Caco-2 (cell line): ENCODE measurements at regions not wholly inside any gene's neighbourhood (a gene's known extent, or its start where the extent isn't known, plus 50 kb on each side); places are given as distances from the start of the nearest gene placed in this dataset.
"Not testable (repeated sequence)": the region's sequence is repeated elsewhere in the genome, so short reads cannot be mapped to it uniquely, and the experiment has no call there.

ENCODE experiments used
- BruUV-seq: library from RNA; stranded (reverse); fragments of 400-500 nt; replicated peaks from 2 replicates; lab custom pipeline; 2021; lab: Mats Ljungman, UMichigan
- CTCF ChIA-PET: fragments of 300-600 bp; sonication (Branson Sonifier 250); formaldehyde crosslinking; loops from one replicate; lab custom pipeline; 2022; ENCODE audit warnings: antibody characterized with exemption; lab: Charles Lee
- POLR2A ChIA-PET: fragments of 300-600 bp; sonication (Branson Sonifier 250); formaldehyde crosslinking; loops from one replicate; lab custom pipeline; 2022; ENCODE audit warnings: antibody characterized with exemption; lab: Charles Lee
- DNase-seq, 2 experiments: peaks; one replicate each; pipeline versions ENCODE4 v3.0.0 to v3.0.0-alpha.2; 2020 to 2022
- H3K27me3 ChIP-seq: replicated peaks from 2 replicates; pipeline ENCODE4 v1.6.0; 2011; ENCODE audit warnings: low read length; ENCODE audit not compliant: control insufficient read depth, insufficient read depth
- H3K36me3 ChIP-seq: 2 replicates; pipeline ENCODE4 v1.5.1; 2011; ENCODE audit warnings: low read length; ENCODE audit not compliant: control insufficient read depth, insufficient read depth
- H3K4me1 ChIP-seq: fragments of 250-450 bp; sonication (Bioruptor Pico); 2 replicates; pipeline ENCODE4 v1.5.1; 2020; ENCODE audit warnings: mild to moderate bottlenecking
- H3K4me3 ChIP-seq: 2 replicates; pipeline ENCODE4 v1.5.1; 2011; ENCODE audit warnings: low read depth, mild to moderate bottlenecking, control low read depth, low read length
- H3K9me3 ChIP-seq: fragments of 250-450 bp; sonication (Bioruptor Pico); 2 replicates; pipeline ENCODE4 v1.5.1; 2020; ENCODE audit warnings: mild to moderate bottlenecking, moderate library complexity
- H3K27ac Mint-ChIP-seq: one replicate; pipeline ENCODE4 v1.8.0; 2022; ENCODE audit warnings: mixed read lengths; ENCODE audit not compliant: unreplicated experiment
- H3K27me3 Mint-ChIP-seq: one replicate; pipeline ENCODE4 v1.8.0; 2022; ENCODE audit warnings: mixed read lengths; ENCODE audit not compliant: insufficient read depth, unreplicated experiment
- H3K36me3 Mint-ChIP-seq: one replicate; pipeline ENCODE4 v1.8.0; 2022; ENCODE audit warnings: mild to moderate bottlenecking, mixed read lengths; ENCODE audit not compliant: insufficient read depth, unreplicated experiment
- H3K4me1 Mint-ChIP-seq: one replicate; pipeline ENCODE4 v1.8.0; 2022; ENCODE audit warnings: low read depth, mixed read lengths; ENCODE audit not compliant: unreplicated experiment
- H3K4me3 Mint-ChIP-seq: one replicate; pipeline ENCODE4 v1.8.0; 2022; ENCODE audit warnings: mild to moderate bottlenecking, moderate library complexity, mixed read lengths; ENCODE audit not compliant: unreplicated experiment
- H3K9me3 Mint-ChIP-seq: one replicate; pipeline ENCODE4 v1.8.0; 2022; ENCODE audit warnings: mixed read lengths; ENCODE audit not compliant: unreplicated experiment
- intact Hi-C: fragments of 100-400 bp; cut with micrococcal nuclease; formaldehyde crosslinking; loops from one replicate; pipeline ENCODE4 v1.10.0; 2022; ENCODE audit not compliant: unreplicated experiment
- TF ChIP-seq, protein P1 (sequence below), 2 experiments: fragments of 200-600 bp in 1 of 2; IDR thresholded peaks; 1 replicate in 1 of 2; 2 replicates in 1 of 2; pipeline versions ENCODE4 v1.5.1 to v1.8.0; 2011 to 2022; ENCODE audit warnings: antibody characterized with exemption in 1 of 2, control low read depth in 1 of 2, inconsistent platforms in 1 of 2, low read depth in 1 of 2, low read length in 1 of 2, mild to moderate bottlenecking in 1 of 2, moderate library complexity in 1 of 2; ENCODE audit not compliant: insufficient read depth in 1 of 2, severe bottlenecking in 1 of 2, unreplicated experiment in 1 of 2

DNA sequence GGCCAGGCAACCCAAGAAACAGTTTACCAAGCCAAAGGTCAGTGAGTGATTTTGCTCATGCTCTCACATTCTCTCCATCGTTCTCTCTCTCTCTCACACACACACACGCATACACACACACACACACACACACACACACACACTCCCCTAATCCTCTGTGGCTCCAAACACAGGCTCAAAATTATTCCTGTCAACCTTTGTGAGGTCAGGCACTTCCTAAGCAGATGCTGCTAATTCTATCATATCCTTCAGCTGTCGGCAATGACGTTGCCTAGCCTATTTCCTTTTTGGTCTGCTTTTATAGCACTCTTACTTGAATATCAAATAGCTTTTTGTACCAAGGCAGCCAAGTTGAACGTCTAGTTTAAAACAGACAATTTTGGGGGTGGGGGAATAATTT is 98.9 kb upstream of the EGLN3 start:
- no peaks in the 10 kb centered on the region for H3K27me3 ChIP-seq
- no TSS peak for BruUV-seq
- Mint-ChIP-seq H3K4me1 (peaks cover 57% of the 10 kb centered on the region), H3K27me3 (no peaks in the 10 kb centered on the region), H3K4me3 (no peak overlapping the region), H3K36me3 (peaks cover 4% of the 10 kb centered on the region), H3K9me3 (peaks cover 22% of the 10 kb centered on the region), H3K27ac (peak overlapping the region; percentile 57)
- no peak for DNase-seq
- H3K4me1 ChIP-seq = peaks cover 45% of the 10 kb centered on the region
- H3K36me3 ChIP-seq = no peaks in the 10 kb centered on the region
- H3K9me3 ChIP-seq = no peaks in the 10 kb centered on the region
- ChIA-PET POLR2A (no interaction called here), CTCF (interaction anchor here (0.7 kb wide), 1 partner anchor 177 kb away, joined by 10 read pairs; no protein-coding TSS in a partner anchor)
- intact Hi-C loops = no loop called here
- H3K4me3 ChIP-seq = no peak overlapping the region
- TF ChIP-seq, protein P1, sequence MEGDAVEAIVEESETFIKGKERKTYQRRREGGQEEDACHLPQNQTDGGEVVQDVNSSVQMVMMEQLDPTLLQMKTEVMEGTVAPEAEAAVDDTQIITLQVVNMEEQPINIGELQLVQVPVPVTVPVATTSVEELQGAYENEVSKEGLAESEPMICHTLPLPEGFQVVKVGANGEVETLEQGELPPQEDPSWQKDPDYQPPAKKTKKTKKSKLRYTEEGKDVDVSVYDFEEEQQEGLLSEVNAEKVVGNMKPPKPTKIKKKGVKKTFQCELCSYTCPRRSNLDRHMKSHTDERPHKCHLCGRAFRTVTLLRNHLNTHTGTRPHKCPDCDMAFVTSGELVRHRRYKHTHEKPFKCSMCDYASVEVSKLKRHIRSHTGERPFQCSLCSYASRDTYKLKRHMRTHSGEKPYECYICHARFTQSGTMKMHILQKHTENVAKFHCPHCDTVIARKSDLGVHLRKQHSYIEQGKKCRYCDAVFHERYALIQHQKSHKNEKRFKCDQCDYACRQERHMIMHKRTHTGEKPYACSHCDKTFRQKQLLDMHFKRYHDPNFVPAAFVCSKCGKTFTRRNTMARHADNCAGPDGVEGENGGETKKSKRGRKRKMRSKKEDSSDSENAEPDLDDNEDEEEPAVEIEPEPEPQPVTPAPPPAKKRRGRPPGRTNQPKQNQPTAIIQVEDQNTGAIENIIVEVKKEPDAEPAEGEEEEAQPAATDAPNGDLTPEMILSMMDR (IDR thresholded peaks at IDR 0.05; ENCODE audit: insufficient read depth in 1 of 2, low read depth in 1 of 2, low read length in 1 of 2, severe bottlenecking in 1 of 2, unreplicated experiment in 1 of 2) = no peak

DNA sequence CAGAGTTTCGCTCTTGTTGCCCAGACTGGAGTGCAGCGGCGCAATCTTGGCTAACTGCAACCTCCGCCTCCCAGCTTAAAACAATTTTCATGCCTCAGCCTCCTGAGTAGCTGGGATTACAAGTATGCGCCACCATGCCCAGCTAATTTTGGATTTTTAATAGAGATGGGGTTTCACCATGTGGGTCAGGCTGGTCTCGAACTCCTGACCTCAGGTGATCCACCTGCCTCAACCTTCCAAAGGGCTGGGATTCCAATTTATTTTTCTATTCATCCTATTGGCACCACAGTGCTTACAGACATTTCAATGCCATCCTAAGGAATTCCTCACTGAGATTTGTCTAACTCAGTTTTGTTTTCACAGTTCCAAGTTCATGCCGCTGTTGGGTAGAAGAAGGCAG is 98.3 kb upstream of the EGLN3 start:
- H3K27me3 Mint-ChIP-seq, BruUV-seq, H3K27ac Mint-ChIP-seq, H3K4me3 Mint-ChIP-seq, H3K9me3 ChIP-seq, intact Hi-C loops, H3K36me3 Mint-ChIP-seq, H3K4me3 ChIP-seq, DNase-seq, H3K27me3 ChIP-seq, POLR2A ChIA-PET, H3K36me3 ChIP-seq: not testable (repeated sequence)
- H3K4me1 Mint-ChIP-seq = peaks cover 63% of the 10 kb centered on the region
- CTCF ChIA-PET = interaction anchor here (0.7 kb wide), 1 partner anchor 177 kb away, joined by 10 read pairs; no protein-coding TSS in a partner anchor
- peaks cover 22% of the 10 kb centered on the region for H3K9me3 Mint-ChIP-seq
- H3K4me1 ChIP-seq = peaks cover 51% of the 10 kb centered on the region

DNA sequence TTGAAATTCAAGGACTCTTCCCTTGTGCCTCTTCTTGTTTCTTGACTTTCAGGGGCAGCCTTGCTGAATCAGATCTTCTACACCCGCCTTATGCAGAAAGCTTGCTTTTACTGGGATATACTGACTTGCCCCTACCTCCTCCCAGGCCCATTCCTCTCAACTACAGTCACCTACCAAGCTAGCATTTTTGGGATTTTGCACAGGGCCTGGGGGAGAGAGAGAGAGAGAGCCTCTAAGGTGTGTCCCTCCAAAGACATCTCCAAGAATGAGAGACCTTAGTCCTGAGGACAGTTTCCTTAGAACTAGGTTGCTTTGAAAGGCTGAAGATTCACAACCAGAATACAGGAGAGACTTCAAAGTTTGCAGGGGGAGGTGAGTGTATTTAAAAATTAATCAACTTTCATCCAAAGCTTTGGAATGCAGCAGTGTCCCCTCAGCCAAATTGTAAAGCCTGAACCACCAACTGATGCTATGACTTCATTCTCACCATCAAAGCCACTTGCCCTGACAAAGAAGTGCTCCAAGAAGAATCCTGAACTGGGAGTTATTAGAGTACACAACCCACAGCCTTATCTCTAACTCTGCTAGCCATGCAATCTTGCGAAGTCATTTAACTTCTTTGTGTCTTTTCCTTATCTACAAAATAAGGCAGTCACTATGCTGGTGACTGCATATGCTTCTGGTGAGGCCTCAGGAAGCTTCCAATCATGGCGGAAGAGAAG is 96.1 kb upstream of the EGLN3 start:
- BruUV-seq = no TSS peak
- Mint-ChIP-seq H3K27ac (peak overlapping the region; percentile 94), H3K9me3 (peaks cover 22% of the 10 kb centered on the region), H3K4me1 (peaks cover 49% of the 10 kb centered on the region), H3K4me3 (peak overlapping the region; percentile 44), H3K36me3 (peaks cover 4% of the 10 kb centered on the region), H3K27me3 (no peaks in the 10 kb centered on the region)
- DNase-seq = peak in 1 of 2 experiments; percentile 26
- intact Hi-C loops = no loop called here
- Histone ChIP-seq H3K9me3 (no peaks in the 10 kb centered on the region), H3K4me1 (peaks cover 52% of the 10 kb centered on the region), H3K4me3 (no peak overlapping the region), H3K27me3 (no peaks in the 10 kb centered on the region), H3K36me3 (no peaks in the 10 kb centered on the region)
- ChIA-PET POLR2A (interaction anchor here (1.4 kb wide), 1 partner anchor 13 kb away, joined by 5 read pairs; no protein-coding TSS in a partner anchor), CTCF (no interaction called here)
- TF ChIP-seq, protein P1 (IDR thresholded peaks at IDR 0.05; ENCODE audit: insufficient read depth in 1 of 2, low read depth in 1 of 2, low read length in 1 of 2, severe bottlenecking in 1 of 2, unreplicated experiment in 1 of 2) = no peak
